ENCODE measurements at regions not wholly inside any gene's neighbourhood (a gene's known extent, or its start where the extent isn't known, plus 50 kb on each side); places are given as distances from the start of the nearest gene placed in this dataset.
"Not testable (repeated sequence)": the region's sequence is repeated elsewhere in the genome, so short reads cannot be mapped to it uniquely, and the experiment has no call there.

DNA sequence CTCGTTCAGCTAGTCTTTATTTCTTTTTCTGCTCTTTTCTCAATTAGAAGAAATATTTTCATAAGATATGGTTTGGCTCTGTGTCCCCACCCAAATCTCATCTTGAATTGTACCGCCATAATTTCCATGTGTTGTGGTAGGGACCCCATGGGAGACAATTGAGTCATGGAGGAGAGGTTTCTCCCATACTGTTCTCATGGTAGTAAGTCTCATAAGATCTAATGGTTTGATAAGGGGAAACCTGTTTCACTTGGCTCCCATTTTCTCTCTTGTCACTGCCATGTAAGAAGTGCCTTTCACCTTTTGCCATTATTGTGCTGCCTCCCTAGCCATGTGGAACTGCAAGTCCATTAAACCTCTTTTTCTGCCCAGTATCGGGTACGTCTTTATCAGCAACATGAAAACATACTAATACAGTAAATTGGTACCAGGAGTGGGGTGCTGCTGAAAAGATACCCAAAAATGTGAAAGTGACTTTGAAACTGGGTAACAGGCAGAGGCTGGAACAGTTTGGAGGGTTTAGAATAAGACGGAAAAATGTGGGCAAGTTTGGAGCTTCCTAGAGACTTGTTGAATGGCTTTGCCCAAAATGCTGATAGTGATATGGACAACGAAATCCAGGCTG is 112.0 kb upstream of the SMARCA2 start:
- TF ChIP-seq POLR2A (IDR thresholded peaks at IDR 0.05; ENCODE audit: low read length); SMC3 (IDR thresholded peaks at IDR 0.05); KDM1A (IDR thresholded peaks at IDR 0.05; ENCODE audit: low read depth); CBX2 (IDR thresholded peaks at IDR 0.05; ENCODE audit: borderline replicate concordance, low read depth); HOXA7 (CRISPR knock-in tag; IDR thresholded peaks at IDR 0.05): not testable (repeated sequence)
- TF ChIP-seq, protein P1, sequence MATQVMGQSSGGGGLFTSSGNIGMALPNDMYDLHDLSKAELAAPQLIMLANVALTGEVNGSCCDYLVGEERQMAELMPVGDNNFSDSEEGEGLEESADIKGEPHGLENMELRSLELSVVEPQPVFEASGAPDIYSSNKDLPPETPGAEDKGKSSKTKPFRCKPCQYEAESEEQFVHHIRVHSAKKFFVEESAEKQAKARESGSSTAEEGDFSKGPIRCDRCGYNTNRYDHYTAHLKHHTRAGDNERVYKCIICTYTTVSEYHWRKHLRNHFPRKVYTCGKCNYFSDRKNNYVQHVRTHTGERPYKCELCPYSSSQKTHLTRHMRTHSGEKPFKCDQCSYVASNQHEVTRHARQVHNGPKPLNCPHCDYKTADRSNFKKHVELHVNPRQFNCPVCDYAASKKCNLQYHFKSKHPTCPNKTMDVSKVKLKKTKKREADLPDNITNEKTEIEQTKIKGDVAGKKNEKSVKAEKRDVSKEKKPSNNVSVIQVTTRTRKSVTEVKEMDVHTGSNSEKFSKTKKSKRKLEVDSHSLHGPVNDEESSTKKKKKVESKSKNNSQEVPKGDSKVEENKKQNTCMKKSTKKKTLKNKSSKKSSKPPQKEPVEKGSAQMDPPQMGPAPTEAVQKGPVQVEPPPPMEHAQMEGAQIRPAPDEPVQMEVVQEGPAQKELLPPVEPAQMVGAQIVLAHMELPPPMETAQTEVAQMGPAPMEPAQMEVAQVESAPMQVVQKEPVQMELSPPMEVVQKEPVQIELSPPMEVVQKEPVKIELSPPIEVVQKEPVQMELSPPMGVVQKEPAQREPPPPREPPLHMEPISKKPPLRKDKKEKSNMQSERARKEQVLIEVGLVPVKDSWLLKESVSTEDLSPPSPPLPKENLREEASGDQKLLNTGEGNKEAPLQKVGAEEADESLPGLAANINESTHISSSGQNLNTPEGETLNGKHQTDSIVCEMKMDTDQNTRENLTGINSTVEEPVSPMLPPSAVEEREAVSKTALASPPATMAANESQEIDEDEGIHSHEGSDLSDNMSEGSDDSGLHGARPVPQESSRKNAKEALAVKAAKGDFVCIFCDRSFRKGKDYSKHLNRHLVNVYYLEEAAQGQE (IDR thresholded peaks at IDR 0.05): not testable (repeated sequence)

All from A549 (cell line).